Panc1 (cell line): ENCODE measurements at regions not wholly inside any gene's neighbourhood (a gene's known extent, or its start where the extent isn't known, plus 50 kb on each side); places are given as distances from the start of the nearest gene placed in this dataset.

Source experiments
- ATAC-seq: fragments of 200-7000 bp; cut with Tn5 transposase; 2 replicates; pipeline ENCODE4 v1.9.1; 2020; ENCODE audit warnings: mild to moderate bottlenecking, moderate library complexity
- BruUV-seq: library from RNA; stranded (reverse); fragments of 400-500 nt; replicated peaks from 2 replicates; lab custom pipeline; 2021; lab: Mats Ljungman, UMichigan
- CTCF ChIA-PET: fragments of 300-600 bp; sonication (Branson Sonifier 250); formaldehyde crosslinking; loops from one replicate; lab custom pipeline; 2022; ENCODE audit warnings: antibody characterized with exemption; lab: Charles Lee
- POLR2A ChIA-PET: fragments of 300-600 bp; sonication (Branson Sonifier 250); formaldehyde crosslinking; loops from one replicate; lab custom pipeline; 2022; ENCODE audit warnings: antibody characterized with exemption; lab: Charles Lee
- DNase-seq: peaks from one replicate; pipeline ENCODE4 v3.0.0-alpha.2; 2010; ENCODE audit warnings: low read depth, low spot score
- H3K27ac ChIP-seq: 2 replicates; pipeline ENCODE4 v1.5.1; 2011; ENCODE audit warnings: mild to moderate bottlenecking, low read length, inconsistent platforms
- H3K27me3 ChIP-seq: fragments of 200-500 bp; sonication (Bioruptor generic); 2 replicates; pipeline ENCODE4 v1.6.0; 2014; ENCODE audit warnings: low read length, inconsistent platforms; ENCODE audit not compliant: control insufficient read depth, insufficient read depth
- H3K36me3 ChIP-seq: fragments of 200-500 bp; sonication (Bioruptor generic); 2 replicates; pipeline ENCODE4 v1.5.1; 2014; ENCODE audit warnings: inconsistent platforms, mild to moderate bottlenecking, low read length, moderate library complexity; ENCODE audit not compliant: control insufficient read depth, insufficient read depth
- H3K4me1 ChIP-seq: 2 replicates; pipeline ENCODE4 v1.5.1; 2011; ENCODE audit warnings: inconsistent platforms, mild to moderate bottlenecking, low read length, moderate library complexity; ENCODE audit not compliant: control insufficient read depth, insufficient read depth
- H3K4me3 ChIP-seq, 2 experiments: 2 replicates each; pipeline ENCODE4 v1.5.1; 2011 to 2012; ENCODE audit warnings: low read depth in 2 of 2, low read length in 2 of 2, mild to moderate bottlenecking in 2 of 2, inconsistent platforms in 1 of 2, moderate library complexity in 1 of 2
- H3K9me3 ChIP-seq: fragments of 200-500 bp; sonication (Bioruptor generic); 2 replicates; pipeline ENCODE4 v1.5.1; 2014; ENCODE audit warnings: low read depth, mild to moderate bottlenecking, inconsistent platforms, low read length, moderate library complexity; ENCODE audit not compliant: control insufficient read depth, insufficient read depth
- POLR2AphosphoS5 ChIP-seq: IDR thresholded peaks from 2 replicates; pipeline ENCODE4 v1.6.1; 2012; ENCODE audit warnings: mild to moderate bottlenecking, low read depth, low read length, moderate library complexity
- SIN3A ChIP-seq: IDR thresholded peaks from 2 replicates; pipeline ENCODE4 v1.6.1; 2012; ENCODE audit warnings: low read depth, mild to moderate bottlenecking, low read length, moderate library complexity, borderline replicate concordance; ENCODE audit not compliant: insufficient read depth
- TCF7L2 ChIP-seq: IDR thresholded peaks from 2 replicates; pipeline ENCODE4 v1.6.1; 2011; ENCODE audit warnings: mild to moderate bottlenecking, low read depth, low read length, inconsistent platforms
- in situ Hi-C: cut with HindIII; loops from 2 replicates; pipeline ENCODE4 v1.10.0; 2016; ENCODE audit warnings: low sequenced_read_pairs, low pct_unique_long_range_greater_than_20kb
- intact Hi-C: fragments of 100-400 bp; cut with micrococcal nuclease; formaldehyde crosslinking; loops from one replicate; pipeline ENCODE4 v1.10.0; 2022; ENCODE audit not compliant: unreplicated experiment
- TF ChIP-seq, protein P1 (sequence below): fragments of 450-650 bp; IDR thresholded peaks from 2 replicates; pipeline ENCODE4 v1.5.1; 2017; ENCODE audit warnings: mild to moderate bottlenecking
- TF ChIP-seq, protein P2 (sequence below), 2 experiments: IDR thresholded peaks; 2 replicates each; pipeline ENCODE4 v1.6.1; 2011 to 2012; ENCODE audit warnings: low read depth in 2 of 2, control low read depth in 1 of 2, low read length in 1 of 2, mild to moderate bottlenecking in 1 of 2, moderate library complexity in 1 of 2; ENCODE audit not compliant: insufficient read depth in 1 of 2

DNA sequence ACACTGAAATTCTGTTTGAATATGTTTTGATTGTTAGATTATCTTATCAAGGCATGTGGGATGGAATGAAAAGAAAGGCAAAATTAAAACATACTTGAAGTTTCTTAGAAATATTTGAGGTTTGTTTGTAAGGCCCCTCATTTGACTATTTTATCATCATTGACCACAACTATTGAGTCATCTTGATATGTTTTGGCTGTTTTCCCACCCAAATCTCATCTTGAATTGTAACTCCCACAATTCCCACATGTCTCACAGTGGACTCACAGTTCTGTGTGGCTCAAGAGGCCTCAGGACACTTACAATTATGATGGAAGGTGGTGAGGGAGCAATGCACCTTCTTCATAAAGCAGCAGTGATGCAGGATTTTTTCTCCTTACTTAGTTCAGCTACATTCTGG is 917.1 kb downstream of the PLOD2 start:
- Histone ChIP-seq H3K27ac (no peak overlapping the region), H3K9me3 (peaks cover 10% of the 10 kb centered on the region; the same call in 1 of the 2 replicates), H3K36me3 (no peaks in the 10 kb centered on the region), H3K27me3 (no peaks in the 10 kb centered on the region), H3K4me1 (no peaks in the 10 kb centered on the region), H3K4me3 (no peak overlapping the region)
- BruUV-seq, result no TSS peak
- ChIA-PET CTCF (no interaction called here), POLR2A (no interaction called here)
- no peak for DNase-seq
- intact Hi-C loops, result no loop called here
- no peak for ATAC-seq
- TF ChIP-seq, protein P1, sequence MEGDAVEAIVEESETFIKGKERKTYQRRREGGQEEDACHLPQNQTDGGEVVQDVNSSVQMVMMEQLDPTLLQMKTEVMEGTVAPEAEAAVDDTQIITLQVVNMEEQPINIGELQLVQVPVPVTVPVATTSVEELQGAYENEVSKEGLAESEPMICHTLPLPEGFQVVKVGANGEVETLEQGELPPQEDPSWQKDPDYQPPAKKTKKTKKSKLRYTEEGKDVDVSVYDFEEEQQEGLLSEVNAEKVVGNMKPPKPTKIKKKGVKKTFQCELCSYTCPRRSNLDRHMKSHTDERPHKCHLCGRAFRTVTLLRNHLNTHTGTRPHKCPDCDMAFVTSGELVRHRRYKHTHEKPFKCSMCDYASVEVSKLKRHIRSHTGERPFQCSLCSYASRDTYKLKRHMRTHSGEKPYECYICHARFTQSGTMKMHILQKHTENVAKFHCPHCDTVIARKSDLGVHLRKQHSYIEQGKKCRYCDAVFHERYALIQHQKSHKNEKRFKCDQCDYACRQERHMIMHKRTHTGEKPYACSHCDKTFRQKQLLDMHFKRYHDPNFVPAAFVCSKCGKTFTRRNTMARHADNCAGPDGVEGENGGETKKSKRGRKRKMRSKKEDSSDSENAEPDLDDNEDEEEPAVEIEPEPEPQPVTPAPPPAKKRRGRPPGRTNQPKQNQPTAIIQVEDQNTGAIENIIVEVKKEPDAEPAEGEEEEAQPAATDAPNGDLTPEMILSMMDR, result no peak
- no peak for TF ChIP-seq TCF7L2
- TF ChIP-seq SIN3A, result no peak
- no peak for TF ChIP-seq POLR2AphosphoS5
- TF ChIP-seq, protein P2, sequence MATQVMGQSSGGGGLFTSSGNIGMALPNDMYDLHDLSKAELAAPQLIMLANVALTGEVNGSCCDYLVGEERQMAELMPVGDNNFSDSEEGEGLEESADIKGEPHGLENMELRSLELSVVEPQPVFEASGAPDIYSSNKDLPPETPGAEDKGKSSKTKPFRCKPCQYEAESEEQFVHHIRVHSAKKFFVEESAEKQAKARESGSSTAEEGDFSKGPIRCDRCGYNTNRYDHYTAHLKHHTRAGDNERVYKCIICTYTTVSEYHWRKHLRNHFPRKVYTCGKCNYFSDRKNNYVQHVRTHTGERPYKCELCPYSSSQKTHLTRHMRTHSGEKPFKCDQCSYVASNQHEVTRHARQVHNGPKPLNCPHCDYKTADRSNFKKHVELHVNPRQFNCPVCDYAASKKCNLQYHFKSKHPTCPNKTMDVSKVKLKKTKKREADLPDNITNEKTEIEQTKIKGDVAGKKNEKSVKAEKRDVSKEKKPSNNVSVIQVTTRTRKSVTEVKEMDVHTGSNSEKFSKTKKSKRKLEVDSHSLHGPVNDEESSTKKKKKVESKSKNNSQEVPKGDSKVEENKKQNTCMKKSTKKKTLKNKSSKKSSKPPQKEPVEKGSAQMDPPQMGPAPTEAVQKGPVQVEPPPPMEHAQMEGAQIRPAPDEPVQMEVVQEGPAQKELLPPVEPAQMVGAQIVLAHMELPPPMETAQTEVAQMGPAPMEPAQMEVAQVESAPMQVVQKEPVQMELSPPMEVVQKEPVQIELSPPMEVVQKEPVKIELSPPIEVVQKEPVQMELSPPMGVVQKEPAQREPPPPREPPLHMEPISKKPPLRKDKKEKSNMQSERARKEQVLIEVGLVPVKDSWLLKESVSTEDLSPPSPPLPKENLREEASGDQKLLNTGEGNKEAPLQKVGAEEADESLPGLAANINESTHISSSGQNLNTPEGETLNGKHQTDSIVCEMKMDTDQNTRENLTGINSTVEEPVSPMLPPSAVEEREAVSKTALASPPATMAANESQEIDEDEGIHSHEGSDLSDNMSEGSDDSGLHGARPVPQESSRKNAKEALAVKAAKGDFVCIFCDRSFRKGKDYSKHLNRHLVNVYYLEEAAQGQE (IDR thresholded peaks at IDR 0.05; ENCODE audit: insufficient read depth in 1 of 2, low read depth in 2 of 2, low read length in 1 of 2), result no peak
- in situ Hi-C loops, result no loop called here

DNA sequence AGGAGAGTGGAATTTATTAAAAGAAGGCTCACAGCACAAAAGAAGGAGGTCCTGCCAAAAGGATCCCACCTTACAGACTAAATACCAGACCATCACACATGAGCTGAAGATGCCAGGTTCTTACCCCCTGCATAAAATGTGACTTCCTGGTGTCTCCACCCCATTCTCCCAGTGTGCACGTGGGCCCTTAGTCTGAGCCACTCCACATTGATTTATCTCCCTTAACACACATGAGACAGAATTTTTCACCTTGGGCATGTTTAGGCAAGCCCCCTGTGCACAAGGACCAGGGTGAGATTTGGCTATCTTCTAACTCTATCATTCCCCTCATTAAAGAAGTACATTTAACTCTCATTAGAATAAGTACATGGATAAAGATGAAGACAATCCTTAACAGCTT is 916.7 kb downstream of the PLOD2 start:
- in situ Hi-C loops, result no loop called here
- ChIA-PET POLR2A (no interaction called here), CTCF (no interaction called here)
- no peaks in the 10 kb centered on the region for H3K4me1 ChIP-seq
- H3K4me3 ChIP-seq, result no peak overlapping the region
- no peak overlapping the region for H3K27ac ChIP-seq
- intact Hi-C loops, result no loop called here
- H3K27me3 ChIP-seq, result no peaks in the 10 kb centered on the region
- BruUV-seq, result no TSS peak
- ATAC-seq (no peak), DNase-seq (no peak)
- TF ChIP-seq TCF7L2 (no peak), SIN3A (no peak), POLR2AphosphoS5 (no peak)
- TF ChIP-seq, protein P2 (IDR thresholded peaks at IDR 0.05; ENCODE audit: insufficient read depth in 1 of 2, low read depth in 2 of 2, low read length in 1 of 2), result no peak
- TF ChIP-seq, protein P1, result no peak
- H3K9me3 ChIP-seq, result peaks cover 10% of the 10 kb centered on the region; the same call in 1 of the 2 replicates
- H3K36me3 ChIP-seq, result no peaks in the 10 kb centered on the region
